GM12878 (cell line): ENCODE measurements at regions not wholly inside any gene's neighbourhood (a gene's known extent, or its start where the extent isn't known, plus 50 kb on each side); places are given as distances from the start of the nearest gene placed in this dataset.

Experiments used
- CTCF ChIP-seq, 3 experiments: IDR thresholded peaks in 2 of 3; conservative IDR thresholded peaks in 1 of 3; 2 replicates each; pipeline ENCODE4 v1.5.1; 2011; ENCODE audit warnings: low read depth in 3 of 3, low read length in 3 of 3, mild to moderate bottlenecking in 3 of 3, control low read depth in 2 of 3, moderate library complexity in 2 of 3, inconsistent platforms in 1 of 3, mixed read lengths in 1 of 3; ENCODE audit not compliant: control insufficient read depth in 2 of 3, insufficient read depth in 1 of 3; ENCODE audit errors: extremely low read depth in 1 of 3
- NFIC ChIP-seq: IDR thresholded peaks from 2 replicates; pipeline ENCODE4 v1.6.1; 2012; ENCODE audit warnings: low read depth, mild to moderate bottlenecking, inconsistent platforms, low read length, moderate library complexity
- NFYA ChIP-seq: IDR thresholded peaks from 2 replicates; pipeline ENCODE4 v1.6.1; 2011; ENCODE audit warnings: low read depth, mild to moderate bottlenecking, low read length, improper control_type of control experiment, borderline replicate concordance
- POLR2AphosphoS2 ChIP-seq: IDR thresholded peaks from 2 replicates; pipeline ENCODE4 v1.6.1; 2011; ENCODE audit warnings: low read depth, mild to moderate bottlenecking, low read length, improper control_type of control experiment, moderate library complexity
- RCOR1 ChIP-seq: conservative IDR thresholded peaks from 2 replicates; pipeline ENCODE4 v1.6.1; 2012; ENCODE audit warnings: low read depth, low read length, improper control_type of control experiment
- RFX5 ChIP-seq: IDR thresholded peaks from 2 replicates; pipeline ENCODE4 v1.6.1; 2011; ENCODE audit warnings: low read depth, low read length, improper control_type of control experiment
- SMC3 ChIP-seq: IDR thresholded peaks from 2 replicates; pipeline ENCODE4 v1.6.1; 2011; ENCODE audit warnings: low read length, improper control_type of control experiment, borderline replicate concordance
- SREBF2 ChIP-seq: IDR thresholded peaks from 2 replicates; pipeline ENCODE4 v1.6.1; 2012; ENCODE audit warnings: mild to moderate bottlenecking, low read length
- TCF12 ChIP-seq: IDR thresholded peaks from 2 replicates; pipeline ENCODE4 v1.6.1; 2011; ENCODE audit warnings: low read depth, mild to moderate bottlenecking, low read length
- ZBTB40 ChIP-seq: fragments of 450-650 bp; IDR thresholded peaks from 2 replicates; pipeline ENCODE4 v1.6.1; 2016; ENCODE audit warnings: mild to moderate bottlenecking, moderate library complexity, borderline replicate concordance
- ZZZ3 ChIP-seq: IDR thresholded peaks from 2 replicates; pipeline ENCODE4 v1.6.1; 2011; ENCODE audit warnings: low read depth; ENCODE audit not compliant: control insufficient read depth, insufficient read length

GRCh38 chr14:53367644-53368026, 214.5 kb upstream of the DDHD1 start:
- TF ChIP-seq ZBTB40, result no peak
- no peak for TF ChIP-seq SREBF2
- TF ChIP-seq RCOR1, result no peak
- no peak for TF ChIP-seq TCF12
- TF ChIP-seq NFIC, result no peak
- TF ChIP-seq CTCF (IDR thresholded peaks at IDR 0.05 in 2 of 3, conservative IDR thresholded peaks at IDR 0.05 in 1 of 3; ENCODE audit: control insufficient read depth in 2 of 3, extremely low read depth in 1 of 3, insufficient read depth in 1 of 3, low read depth in 3 of 3, low read length in 3 of 3), result no peak
- no peak for TF ChIP-seq RFX5
- TF ChIP-seq NFYA, result no peak
- TF ChIP-seq SMC3, result no peak
- no peak for TF ChIP-seq POLR2AphosphoS2
- TF ChIP-seq ZZZ3, result no peak
